ENCODE measurements at regions not wholly inside any gene's neighbourhood (a gene's known extent, or its start where the extent isn't known, plus 50 kb on each side); places are given as distances from the start of the nearest gene placed in this dataset.

- Histone ChIP-seq H2BK5ac (ENCODE audit: low read depth, low read length) (no peak overlapping the region), H4K8ac (ENCODE audit: extremely low read depth, insufficient read depth, low read length) (no peak overlapping the region), H3K56ac (replicated peaks; ENCODE audit: insufficient read length, low read depth, low read length) (no peak overlapping the region), H3K79me1 (ENCODE audit: low read depth, low read length) (no peaks in the 10 kb centered on the region), H2BK120ac (replicated peaks; ENCODE audit: low read depth, low read length) (no peak overlapping the region), H3K4ac (replicated peaks; ENCODE audit: insufficient read length, low read depth, low read length) (no peak overlapping the region), H2BK20ac (ENCODE audit: low read length) (no peak overlapping the region), H3K4me2 (ENCODE audit: insufficient read depth in 1 of 2, low read depth in 2 of 2, low read length in 2 of 2) (no peak overlapping the region), H3K23ac (ENCODE audit: insufficient read length) (no peak overlapping the region), H3K27ac (ENCODE audit: low read depth, low read length) (no peak overlapping the region), H3K36me3 (ENCODE audit: control insufficient read depth in 2 of 4, insufficient read depth in 4 of 4, low read length in 3 of 4) (no peaks in the 10 kb centered on the region), H2BK12ac (ENCODE audit: low read depth, low read length) (no peak overlapping the region), H2BK15ac (ENCODE audit: low read length) (no peak overlapping the region), H3K9ac (replicated peaks in 1 of 4; ENCODE audit: extremely low read depth in 1 of 4, low read depth in 3 of 4, low read length in 3 of 4) (no peak overlapping the region), H4K20me1 (replicated peaks in 1 of 2; ENCODE audit: control insufficient read depth in 1 of 2, insufficient read depth in 2 of 2, low read length in 2 of 2) (no peaks in the 10 kb centered on the region), H2AK5ac (ENCODE audit: low read depth, low read length) (no peak overlapping the region), H3K14ac (ENCODE audit: insufficient read length) (no peak overlapping the region), H3K18ac (ENCODE audit: extremely low read depth, low read length) (no peak overlapping the region), H3K4me3 (ENCODE audit: extremely low read depth in 1 of 4, insufficient read depth in 2 of 4, low read depth in 3 of 4, low read length in 4 of 4) (no peak overlapping the region), H3K79me2 (ENCODE audit: control insufficient read depth in 1 of 2, insufficient read depth in 2 of 2, low read length in 2 of 2) (no peaks in the 10 kb centered on the region), H3K9me3 (ENCODE audit: insufficient read depth in 2 of 2, low read depth in 1 of 2, low read length in 1 of 2) (no peaks in the 10 kb centered on the region), H2AFZ (ENCODE audit: low read length) (no peak overlapping the region), H3K27me3 (replicated peaks in 1 of 4; ENCODE audit: control insufficient read depth in 3 of 4, extremely low read depth in 1 of 4, insufficient read depth in 3 of 4, low read length in 3 of 4) (no peaks in the 10 kb centered on the region), H3K23me2 (ENCODE audit: low read depth, low read length) (no peaks in the 10 kb centered on the region), H3K4me1 (replicated peaks in 1 of 4; ENCODE audit: control insufficient read depth in 3 of 4, insufficient read depth in 4 of 4, low read length in 3 of 4) (no peaks in the 10 kb centered on the region), H4K5ac (ENCODE audit: insufficient read length, low read depth, low read length) (no peak overlapping the region), H4K91ac (replicated peaks; ENCODE audit: insufficient read length, low read length) (no peak overlapping the region)
- no peak for TF ChIP-seq GTF2F1 (IDR thresholded peaks at IDR 0.05; ENCODE audit: borderline replicate concordance, low read depth, low read length)
- no peak for TF ChIP-seq JUN (IDR thresholded peaks at IDR 0.05; ENCODE audit: low read depth, low read length)
- TF ChIP-seq CEBPB (IDR thresholded peaks at IDR 0.05; ENCODE audit: low read depth, low read length), result no peak
- TF ChIP-seq JUND (IDR thresholded peaks at IDR 0.05; ENCODE audit: low read length), result no peak
- no peak for TF ChIP-seq HDAC6 (IDR thresholded peaks at IDR 0.05; ENCODE audit: low read depth, low read length)
- TF ChIP-seq RXRA (IDR thresholded peaks at IDR 0.05; ENCODE audit: insufficient read depth, low read depth, low read length), result no peak
- FAIRE-seq, result no peak
- DNase-seq (ENCODE audit: low read depth in 1 of 2, low spot score in 2 of 2), result no peak
- CTCF ChIA-PET (ENCODE audit: partially characterized antibody), result no interaction called here
- 92% methylated on average over 6 of the region's 6 CpGs; no CpG with 5 or more reads in 1 of the 2 experiments for WGBS, 2 experiments (ENCODE audit: extremely low coverage in 1 of 2, insufficient coverage in 1 of 2, insufficient read length in 1 of 2, insufficient replicate concordance in 2 of 2, low coverage in 1 of 2, low lambda C conversion rate in 2 of 2, missing lambda C conversion rate in 1 of 2)
- POLR2A ChIA-PET (ENCODE audit: partially characterized antibody), result no interaction called here
Measured at GRCh38 chr5:13427827-13428557, 516.5 kb downstream of the DNAH5 start.

Measured in H1 (cell line).